Neuronal stem cell (in vitro differentiated cells): ENCODE measurements at regions not wholly inside any gene's neighbourhood (a gene's known extent, or its start where the extent isn't known, plus 50 kb on each side); places are given as distances from the start of the nearest gene placed in this dataset.
"Not testable (repeated sequence)": the region's sequence is repeated elsewhere in the genome, so short reads cannot be mapped to it uniquely, and the experiment has no call there.

Experiments
- DNase-seq: peaks from one replicate; pipeline ENCODE4 v3.0.0-alpha.2; 2013; ENCODE audit warnings: low spot score
- H2AFZ ChIP-seq: one replicate; pipeline ENCODE4 v1.6.1; 2013; ENCODE audit warnings: mild to moderate bottlenecking, low read length, inconsistent platforms
- H2AK5ac ChIP-seq: 2 replicates; pipeline ENCODE4 v1.6.1; 2013; ENCODE audit warnings: low read depth, mild to moderate bottlenecking, inconsistent platforms, low read length, moderate library complexity, mixed read lengths
- H2BK120ac ChIP-seq: 2 replicates; pipeline ENCODE4 v1.6.1; 2013; ENCODE audit warnings: low read depth, mild to moderate bottlenecking, inconsistent platforms, low read length, moderate library complexity, mixed read lengths
- H2BK12ac ChIP-seq: one replicate; pipeline ENCODE4 v1.6.1; 2013; ENCODE audit warnings: low read length, inconsistent platforms
- H2BK15ac ChIP-seq: 2 replicates; pipeline ENCODE4 v1.6.1; 2013; ENCODE audit warnings: mild to moderate bottlenecking, low read length, inconsistent platforms, mixed read lengths
- H2BK5ac ChIP-seq: one replicate; pipeline ENCODE4 v1.6.1; 2013; ENCODE audit warnings: inconsistent platforms, mild to moderate bottlenecking, low read length, moderate library complexity
- H3K14ac ChIP-seq: one replicate; pipeline ENCODE4 v1.6.1; 2013; ENCODE audit warnings: low read length, inconsistent platforms
- H3K18ac ChIP-seq: 2 replicates; pipeline ENCODE4 v1.6.1; 2013; ENCODE audit warnings: low read length, inconsistent platforms
- H3K23ac ChIP-seq: 2 replicates; pipeline ENCODE4 v1.6.1; 2013; ENCODE audit warnings: low read depth, mild to moderate bottlenecking, mixed read lengths, low read length, inconsistent platforms; ENCODE audit not compliant: poor library complexity
- H3K27ac ChIP-seq: replicated peaks from 3 replicates; pipeline ENCODE4 v1.5.1; 2013; ENCODE audit warnings: low read length, inconsistent platforms
- H3K27me3 ChIP-seq, 3 experiments: 2 replicates each; pipeline ENCODE4 v1.6.1; 2013; ENCODE audit warnings: low read length in 3 of 3, mild to moderate bottlenecking in 2 of 3, inconsistent platforms in 1 of 3, low read depth in 1 of 3, mixed read lengths in 1 of 3, moderate library complexity in 1 of 3; ENCODE audit not compliant: control insufficient read depth in 3 of 3, insufficient read depth in 3 of 3
- H3K36me3 ChIP-seq, 2 donors: replicated peaks in 1 of 2; 2 replicates each; pipeline ENCODE4 v1.6.1; 2013; ENCODE audit warnings: low read length in 2 of 2; ENCODE audit not compliant: control insufficient read depth in 2 of 2, insufficient read depth in 2 of 2
- H3K4ac ChIP-seq: 2 replicates; pipeline ENCODE4 v1.6.1; 2013; ENCODE audit warnings: inconsistent platforms, mild to moderate bottlenecking, low read length, moderate library complexity
- H3K4me1 ChIP-seq, 2 donors: 1 replicate in 1 of 2; 2 replicates in 1 of 2; pipeline ENCODE4 v1.6.1; 2013; ENCODE audit warnings: low read length in 2 of 2, low read depth in 1 of 2; ENCODE audit not compliant: control insufficient read depth in 2 of 2, insufficient read depth in 1 of 2
- H3K4me2 ChIP-seq: one replicate; pipeline ENCODE4 v1.6.1; 2013; ENCODE audit warnings: mild to moderate bottlenecking, low read length, inconsistent platforms; ENCODE audit not compliant: insufficient read depth, poor library complexity, severe bottlenecking
- H3K4me3 ChIP-seq, 2 donors: 2 replicates each; pipeline ENCODE4 v1.5.1; 2013; ENCODE audit warnings: low read length in 2 of 2, mild to moderate bottlenecking in 2 of 2, inconsistent platforms in 1 of 2, moderate library complexity in 1 of 2
- H3K79me1 ChIP-seq: one replicate; pipeline ENCODE4 v1.6.1; 2013; ENCODE audit warnings: low read depth, mild to moderate bottlenecking, inconsistent platforms, low read length, moderate library complexity
- H3K9ac ChIP-seq: one replicate; pipeline ENCODE4 v1.6.1; 2013; ENCODE audit warnings: mild to moderate bottlenecking, low read depth, low read length, inconsistent platforms; ENCODE audit not compliant: poor library complexity
- H3K9me3 ChIP-seq, 2 donors: replicated peaks in 1 of 2; 2 replicates each; pipeline versions ENCODE3 to v1.6.1; 2013; ENCODE audit warnings: low read length in 2 of 2, mild to moderate bottlenecking in 2 of 2, inconsistent platforms in 1 of 2, low read depth in 1 of 2, mixed read lengths in 1 of 2, moderate library complexity in 1 of 2; ENCODE audit not compliant: control insufficient read depth in 2 of 2, insufficient read depth in 1 of 2
- H4K8ac ChIP-seq: one replicate; pipeline ENCODE4 v1.6.1; 2013; ENCODE audit warnings: low read depth, mild to moderate bottlenecking, inconsistent platforms, low read length, moderate library complexity
- H4K91ac ChIP-seq: one replicate; pipeline ENCODE4 v1.6.1; 2013; ENCODE audit warnings: low read length, low read depth, mild to moderate bottlenecking, inconsistent platforms; ENCODE audit not compliant: poor library complexity
- WGBS, 2 donors: extraction: QIAGEN DNeasy Blood & Tissue Kit; methylation state at CpG; one replicate each; pipeline ENCODE4 v1.1.7; 2013; ENCODE audit warnings: missing lambda C conversion rate in 2 of 2, mixed read lengths in 1 of 2; ENCODE audit not compliant: insufficient read length in 2 of 2, insufficient replicate concordance in 1 of 2; ENCODE audit errors: extremely low coverage in 2 of 2; 5-methylcytosine and 5-hydroxymethylcytosine counted together

DNA sequence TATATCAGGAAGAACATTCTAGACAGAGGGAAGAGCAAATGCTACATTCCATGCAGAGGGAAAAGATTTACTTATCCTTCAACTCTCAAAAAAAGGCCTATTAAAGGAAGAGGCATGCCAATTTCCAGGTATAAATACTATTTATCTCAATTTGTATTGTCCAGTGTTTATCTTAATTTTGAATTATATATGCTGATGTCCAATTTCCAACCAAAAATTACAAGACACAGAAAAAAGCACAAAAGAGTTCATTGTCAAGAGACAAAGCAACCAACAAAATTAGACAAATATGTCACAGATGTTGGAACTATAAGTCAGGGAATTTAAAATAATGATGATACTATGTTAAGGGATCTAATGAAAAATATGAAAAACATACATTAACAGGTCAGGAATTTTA lies 286.6 kb upstream of the SFSWAP start:
- H2BK120ac ChIP-seq: no peak overlapping the region
- H3K4me3 ChIP-seq: no peak overlapping the region
- H3K4me2 ChIP-seq: no peak overlapping the region
- no peak overlapping the region for H2BK12ac ChIP-seq
- peaks cover 3 to 11% of the 10 kb centered on the region in 2 donors for H3K9me3 ChIP-seq
- no peak overlapping the region for H2BK15ac ChIP-seq
- H3K4ac ChIP-seq: no peak overlapping the region
- no peaks in the 10 kb centered on the region for H3K79me1 ChIP-seq
- DNase-seq: no peak
- H3K4me1 ChIP-seq: peaks cover 0 to 8% of the 10 kb centered on the region in 2 donors
- H4K8ac ChIP-seq: no peak overlapping the region
- no peaks in the 10 kb centered on the region for H3K36me3 ChIP-seq
- H3K9ac ChIP-seq: no peak overlapping the region
- no peaks in the 10 kb centered on the region for H3K27me3 ChIP-seq
- H3K27ac ChIP-seq: no peak overlapping the region
- H3K23ac ChIP-seq: no peak overlapping the region
- H2AK5ac ChIP-seq: no peak overlapping the region
- H2BK5ac ChIP-seq: no peak overlapping the region
- no peak overlapping the region for H2AFZ ChIP-seq
- no peak overlapping the region for H4K91ac ChIP-seq
- no peak overlapping the region for H3K18ac ChIP-seq
- H3K14ac ChIP-seq: no peak overlapping the region

DNA sequence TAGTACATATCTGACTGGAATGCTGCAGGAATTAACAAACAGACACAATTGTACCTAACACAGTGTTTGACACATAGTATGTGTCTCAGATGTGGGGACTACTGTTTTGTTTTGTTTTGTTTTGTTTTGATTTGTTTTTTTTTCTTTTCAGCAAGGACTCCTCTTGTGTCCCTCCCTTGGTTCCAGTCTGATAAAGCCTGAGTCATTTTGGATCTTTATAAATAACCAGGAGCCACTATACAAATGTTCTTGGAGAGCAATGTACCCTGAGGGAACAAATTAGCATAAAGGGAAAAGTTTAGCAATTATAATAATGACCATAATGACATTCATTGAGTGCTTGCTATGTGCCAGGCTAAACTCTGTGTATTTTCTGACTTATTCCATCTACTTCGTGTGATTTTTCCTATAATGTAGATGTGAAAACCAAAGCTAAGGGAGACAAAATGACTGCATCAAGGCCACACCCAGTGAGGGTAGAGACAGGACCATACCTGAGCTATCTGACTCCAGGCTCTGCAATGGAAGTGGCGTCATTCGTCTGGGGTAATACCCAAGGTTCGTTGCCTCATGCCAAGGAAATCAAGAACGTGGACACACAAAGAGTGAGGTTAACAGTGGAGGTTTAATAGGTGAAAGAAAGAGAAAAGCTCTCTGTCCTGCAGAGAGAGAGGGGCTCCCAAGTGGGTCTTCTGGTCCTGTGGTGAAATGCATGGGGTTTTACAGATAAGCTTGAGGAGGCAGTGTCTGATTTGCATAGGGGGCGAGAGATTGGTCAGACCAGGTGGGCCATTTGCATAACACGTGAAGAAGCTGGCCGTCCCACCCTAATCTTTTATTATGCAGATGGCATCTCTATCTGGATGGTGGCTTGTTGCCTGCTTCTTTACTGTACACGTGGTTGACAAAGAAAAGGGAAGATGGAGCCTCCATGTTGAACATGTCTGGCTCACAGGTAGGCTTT lies 285.5 kb upstream of the SFSWAP start:
- H3K18ac ChIP-seq: no peak overlapping the region
- no peaks in the 10 kb centered on the region for H3K36me3 ChIP-seq
- peaks cover 0 to 8% of the 10 kb centered on the region in 2 donors for H3K4me1 ChIP-seq
- H2BK15ac ChIP-seq: no peak overlapping the region
- no peak overlapping the region for H3K9ac ChIP-seq
- no peak overlapping the region for H3K4me3 ChIP-seq
- H3K9me3 ChIP-seq: peaks cover 3 to 11% of the 10 kb centered on the region in 2 donors
- DNase-seq: no peak
- no CpG with 5 or more reads among the region's 9 CpGs for WGBS, 2 donors
- no peak overlapping the region for H4K8ac ChIP-seq
- no peak overlapping the region for H2AK5ac ChIP-seq
- H2BK12ac ChIP-seq: no peak overlapping the region
- no peak overlapping the region for H3K27ac ChIP-seq
- no peak overlapping the region for H2BK5ac ChIP-seq
- H3K4me2 ChIP-seq: no peak overlapping the region
- H4K91ac ChIP-seq: no peak overlapping the region
- H2BK120ac ChIP-seq: no peak overlapping the region
- H3K23ac ChIP-seq: no peak overlapping the region
- H3K79me1 ChIP-seq: no peaks in the 10 kb centered on the region
- H2AFZ ChIP-seq: no peak overlapping the region
- no peak overlapping the region for H3K14ac ChIP-seq
- H3K4ac ChIP-seq: no peak overlapping the region
- H3K27me3 ChIP-seq: no peaks in the 10 kb centered on the region

DNA sequence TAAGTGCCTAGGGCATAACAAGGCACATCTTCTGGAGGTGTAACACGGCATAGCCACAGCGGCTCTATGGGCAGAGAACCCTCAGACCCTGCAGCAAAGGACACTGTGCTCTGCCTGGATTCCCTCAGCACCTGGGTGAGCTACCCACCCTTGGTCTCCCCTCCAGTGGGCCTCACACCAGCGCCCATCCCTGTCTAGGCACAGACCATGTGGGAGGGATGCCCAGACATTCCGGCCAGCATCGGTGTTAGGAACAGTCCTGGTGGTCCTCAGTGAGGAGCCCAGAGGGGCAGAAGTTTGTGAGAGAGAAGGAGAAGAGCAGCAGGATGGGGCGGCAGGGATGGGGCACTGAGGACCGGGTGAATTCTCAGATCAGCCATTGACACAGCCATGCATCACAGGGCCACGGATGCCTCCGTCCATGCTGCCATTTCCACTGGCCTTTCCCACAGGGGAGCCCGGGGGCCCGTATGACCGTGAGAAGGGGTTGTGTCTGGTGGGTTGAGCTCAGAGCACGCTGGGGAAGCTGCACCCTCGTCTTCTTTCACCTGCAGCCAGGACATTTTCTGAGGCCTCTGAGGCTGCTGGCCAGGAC lies 282.7 kb upstream of the SFSWAP start:
- H2AFZ ChIP-seq: no peak overlapping the region
- DNase-seq: no peak
- H3K23ac ChIP-seq: no peak overlapping the region
- no peak overlapping the region for H2BK12ac ChIP-seq
- H3K27me3 ChIP-seq: no peaks in the 10 kb centered on the region
- H3K4me3 ChIP-seq: no peak overlapping the region
- H3K4me2 ChIP-seq: no peak overlapping the region
- H3K18ac ChIP-seq: no peak overlapping the region
- H2AK5ac ChIP-seq: no peak overlapping the region
- H3K36me3 ChIP-seq: no peaks in the 10 kb centered on the region
- peaks cover 0 to 11% of the 10 kb centered on the region in 2 donors for H3K9me3 ChIP-seq
- H3K4me1 ChIP-seq: peaks cover 4 to 10% of the 10 kb centered on the region in 2 donors
- no CpG with 5 or more reads among the region's 14 CpGs for WGBS, 2 donors
- no peaks in the 10 kb centered on the region for H3K79me1 ChIP-seq
- H4K8ac ChIP-seq: no peak overlapping the region
- H4K91ac ChIP-seq: no peak overlapping the region
- H2BK15ac ChIP-seq: no peak overlapping the region
- no peak overlapping the region for H3K4ac ChIP-seq
- no peak overlapping the region for H2BK5ac ChIP-seq
- no peak overlapping the region for H3K9ac ChIP-seq
- H2BK120ac ChIP-seq: no peak overlapping the region
- no peak overlapping the region for H3K27ac ChIP-seq
- H3K14ac ChIP-seq: no peak overlapping the region

DNA sequence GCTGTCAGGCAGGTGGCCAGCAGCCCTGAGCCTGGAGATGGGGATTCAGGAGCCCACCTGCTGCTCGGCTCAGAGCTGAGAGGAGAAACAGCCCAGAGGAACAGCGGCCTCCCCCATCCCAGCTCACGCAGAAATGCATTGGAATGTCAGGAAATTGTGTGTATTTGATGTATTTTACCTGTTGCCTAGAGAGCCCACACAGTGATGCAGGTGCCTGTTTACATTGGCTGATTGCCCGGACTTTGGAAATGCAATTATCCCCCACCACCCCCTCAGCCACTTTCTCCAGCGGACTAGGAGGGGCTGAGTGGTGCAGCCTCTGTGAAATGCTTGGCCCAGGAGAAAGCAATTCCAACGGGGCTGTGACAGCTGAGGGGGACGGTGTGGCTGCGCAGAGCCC lies 281.7 kb upstream of the SFSWAP start:
- H3K4me1 ChIP-seq: peaks cover 4 to 11% of the 10 kb centered on the region in 2 donors
- H2BK15ac ChIP-seq, H3K27me3 ChIP-seq, H3K4ac ChIP-seq, H3K18ac ChIP-seq, H3K9me3 ChIP-seq, H4K8ac ChIP-seq, H4K91ac ChIP-seq, H2BK12ac ChIP-seq, H3K4me3 ChIP-seq, H3K4me2 ChIP-seq, H3K79me1 ChIP-seq, H2AFZ ChIP-seq, H2BK120ac ChIP-seq, DNase-seq, H3K23ac ChIP-seq, H2AK5ac ChIP-seq, H3K27ac ChIP-seq, H3K9ac ChIP-seq, H2BK5ac ChIP-seq, H3K36me3 ChIP-seq, H3K14ac ChIP-seq: not testable (repeated sequence)
- WGBS, 2 donors: no CpG with 5 or more reads among the region's 8 CpGs
